OCI-LY1 (cell line): ENCODE measurements at regions not wholly inside any gene's neighbourhood (a gene's known extent, or its start where the extent isn't known, plus 50 kb on each side); places are given as distances from the start of the nearest gene placed in this dataset.

Experiments used
- H2AFZ ChIP-seq: fragments of 200-600 bp; sonication (generic), shearing (Covaris generic); 2 replicates; pipeline ENCODE4 v1.6.0; 2014; ENCODE audit warnings: antibody characterized with exemption, mild to moderate bottlenecking, low read length
- H3F3A ChIP-seq: fragments of 200-600 bp; sonication (generic), shearing (Covaris generic); 2 replicates; pipeline ENCODE4 v1.6.0; 2014; ENCODE audit warnings: mild to moderate bottlenecking, antibody characterized with exemption, low read length, moderate library complexity; ENCODE audit not compliant: insufficient read depth
- H3K27ac ChIP-seq: fragments of 200-600 bp; sonication (generic); 2 replicates; pipeline ENCODE4 v1.5.1; 2014; ENCODE audit warnings: low read length, mixed run types, mild to moderate bottlenecking, low read depth; ENCODE audit not compliant: poor library complexity, severe bottlenecking
- H3K27me3 ChIP-seq: fragments of 200-600 bp; sonication (generic); 2 replicates; pipeline ENCODE4 v1.6.0; 2014; ENCODE audit warnings: antibody characterized with exemption, mild to moderate bottlenecking, low read length, moderate library complexity; ENCODE audit not compliant: insufficient read depth
- H3K36me3 ChIP-seq: fragments of 200-600 bp; sonication (generic); 2 replicates; pipeline ENCODE4 v1.6.1; 2014; ENCODE audit warnings: mild to moderate bottlenecking, antibody characterized with exemption, low read length, moderate library complexity, mixed read lengths; ENCODE audit not compliant: insufficient read depth
- H3K4me1 ChIP-seq: fragments of 200-600 bp; sonication (generic); 2 replicates; pipeline ENCODE4 v1.5.1; 2014; ENCODE audit warnings: mild to moderate bottlenecking, low read length, moderate library complexity; ENCODE audit not compliant: insufficient read depth, severe bottlenecking
- H3K4me2 ChIP-seq: fragments of 200-600 bp; sonication (generic), shearing (Covaris generic); 2 replicates; pipeline ENCODE4 v1.6.1; 2014; ENCODE audit warnings: low read length
- H3K4me3 ChIP-seq: fragments of 200-600 bp; sonication (generic); 2 replicates; pipeline ENCODE4 v1.5.1; 2014; ENCODE audit warnings: low read length, low read depth, mild to moderate bottlenecking, mixed read lengths; ENCODE audit not compliant: poor library complexity, severe bottlenecking
- H3K79me2 ChIP-seq: fragments of 200-600 bp; shearing (Covaris generic); 2 replicates; pipeline ENCODE4 v1.6.1; 2016; ENCODE audit warnings: mixed run types, low read length, mixed read lengths; ENCODE audit not compliant: insufficient read depth
- H3K9ac ChIP-seq: fragments of 200-600 bp; sonication (generic), shearing (Covaris generic); 2 replicates; pipeline ENCODE4 v1.6.1; 2014; ENCODE audit warnings: mild to moderate bottlenecking, low read length, mixed read lengths
- H3K9me2 ChIP-seq: fragments of 200-600 bp; sonication (generic), shearing (Covaris generic); 2 replicates; pipeline ENCODE4 v1.6.1; 2014; ENCODE audit warnings: low read depth, mild to moderate bottlenecking, low read length, mixed read lengths
- H3K9me3 ChIP-seq: fragments of 200-600 bp; shearing (Covaris generic); 2 replicates; pipeline ENCODE4 v1.6.1; 2014; ENCODE audit warnings: low read length, mixed read lengths
- H4K20me1 ChIP-seq: fragments of 200-600 bp; sonication (generic), shearing (Covaris generic); 2 replicates; pipeline ENCODE4 v1.6.0; 2016; ENCODE audit warnings: mild to moderate bottlenecking, low read length; ENCODE audit not compliant: insufficient read depth
- EZH2 ChIP-seq: fragments of 200-600 bp; sonication (generic), shearing (Covaris generic); IDR thresholded peaks from 2 replicates; pipeline ENCODE4 v1.8.0; 2017; ENCODE audit warnings: borderline replicate concordance, mixed run types, mild to moderate bottlenecking, antibody characterized with exemption, low read length, moderate library complexity, mixed read lengths
- TF ChIP-seq, protein P1 (sequence below): fragments of 200-600 bp; sonication (generic), shearing (Covaris generic); IDR thresholded peaks from 2 replicates; pipeline ENCODE4 v1.5.1; 2017; ENCODE audit warnings: mild to moderate bottlenecking, antibody characterized with exemption, low read length, moderate library complexity, mixed read lengths

DNA sequence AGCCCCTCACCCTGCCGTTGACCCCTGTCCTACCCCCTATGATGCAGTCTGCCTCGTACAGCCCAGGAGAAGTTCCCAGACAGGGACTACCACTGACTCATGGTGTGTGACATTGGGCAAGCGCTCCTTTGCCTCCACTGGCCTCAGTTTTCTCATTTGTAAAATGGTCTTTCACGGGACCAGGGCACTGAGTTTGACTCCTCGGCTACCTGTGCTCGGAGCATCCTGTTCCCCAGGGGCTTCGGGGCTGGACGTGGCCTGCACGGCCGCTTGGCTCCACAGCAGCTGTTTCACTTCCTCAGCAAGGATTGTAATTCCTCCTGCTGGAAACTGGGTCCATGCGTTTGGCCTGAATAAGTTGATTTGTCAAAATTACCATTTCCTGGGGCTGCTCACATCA lies 277.3 kb downstream of the MATN1 start:
- no peak overlapping the region for H2AFZ ChIP-seq
- H4K20me1 ChIP-seq = no peaks in the 10 kb centered on the region
- H3K79me2 ChIP-seq = no peaks in the 10 kb centered on the region
- no peak overlapping the region for H3K4me2 ChIP-seq
- no peaks in the 10 kb centered on the region for H3K27me3 ChIP-seq
- H3K4me3 ChIP-seq = no peak overlapping the region
- H3F3A ChIP-seq = no peaks in the 10 kb centered on the region
- no peak overlapping the region for H3K9ac ChIP-seq
- no peaks in the 10 kb centered on the region for H3K4me1 ChIP-seq
- H3K27ac ChIP-seq = no peak overlapping the region
- no peaks in the 10 kb centered on the region for H3K9me2 ChIP-seq
- TF ChIP-seq, protein P1, sequence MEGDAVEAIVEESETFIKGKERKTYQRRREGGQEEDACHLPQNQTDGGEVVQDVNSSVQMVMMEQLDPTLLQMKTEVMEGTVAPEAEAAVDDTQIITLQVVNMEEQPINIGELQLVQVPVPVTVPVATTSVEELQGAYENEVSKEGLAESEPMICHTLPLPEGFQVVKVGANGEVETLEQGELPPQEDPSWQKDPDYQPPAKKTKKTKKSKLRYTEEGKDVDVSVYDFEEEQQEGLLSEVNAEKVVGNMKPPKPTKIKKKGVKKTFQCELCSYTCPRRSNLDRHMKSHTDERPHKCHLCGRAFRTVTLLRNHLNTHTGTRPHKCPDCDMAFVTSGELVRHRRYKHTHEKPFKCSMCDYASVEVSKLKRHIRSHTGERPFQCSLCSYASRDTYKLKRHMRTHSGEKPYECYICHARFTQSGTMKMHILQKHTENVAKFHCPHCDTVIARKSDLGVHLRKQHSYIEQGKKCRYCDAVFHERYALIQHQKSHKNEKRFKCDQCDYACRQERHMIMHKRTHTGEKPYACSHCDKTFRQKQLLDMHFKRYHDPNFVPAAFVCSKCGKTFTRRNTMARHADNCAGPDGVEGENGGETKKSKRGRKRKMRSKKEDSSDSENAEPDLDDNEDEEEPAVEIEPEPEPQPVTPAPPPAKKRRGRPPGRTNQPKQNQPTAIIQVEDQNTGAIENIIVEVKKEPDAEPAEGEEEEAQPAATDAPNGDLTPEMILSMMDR = no peak
- no peak for TF ChIP-seq EZH2
- no peaks in the 10 kb centered on the region for H3K36me3 ChIP-seq
- H3K9me3 ChIP-seq = no peaks in the 10 kb centered on the region

DNA sequence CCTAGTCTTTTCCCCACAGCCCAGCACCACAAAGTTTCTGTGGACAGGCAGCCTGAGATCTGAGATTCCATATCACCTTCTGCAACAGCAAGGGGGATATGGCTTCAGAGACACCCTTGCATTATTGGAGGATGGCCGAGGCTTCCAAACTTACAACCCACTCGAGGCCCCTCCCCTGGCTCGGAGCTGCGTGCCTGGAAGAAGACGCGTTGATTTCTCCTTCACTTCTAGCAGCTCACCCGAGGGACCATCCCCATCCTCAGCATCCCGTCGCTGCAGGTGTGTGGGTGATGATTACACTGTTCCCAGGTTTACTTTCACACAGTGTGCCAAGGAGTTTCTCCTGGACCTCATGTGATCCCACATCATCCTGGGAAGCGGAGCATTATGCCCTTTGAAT lies 277.9 kb downstream of the MATN1 start:
- Histone ChIP-seq H3K4me2 (no peak overlapping the region), H3K79me2 (no peaks in the 10 kb centered on the region), H3K9ac (no peak overlapping the region), H3K27ac (no peak overlapping the region), H3K4me1 (no peaks in the 10 kb centered on the region), H3F3A (no peaks in the 10 kb centered on the region), H3K36me3 (no peaks in the 10 kb centered on the region), H2AFZ (no peak overlapping the region), H3K9me3 (no peaks in the 10 kb centered on the region), H3K4me3 (no peak overlapping the region), H4K20me1 (no peaks in the 10 kb centered on the region), H3K27me3 (no peaks in the 10 kb centered on the region), H3K9me2 (no peaks in the 10 kb centered on the region)
- TF ChIP-seq EZH2 = no peak
- TF ChIP-seq, protein P1 = no peak

DNA sequence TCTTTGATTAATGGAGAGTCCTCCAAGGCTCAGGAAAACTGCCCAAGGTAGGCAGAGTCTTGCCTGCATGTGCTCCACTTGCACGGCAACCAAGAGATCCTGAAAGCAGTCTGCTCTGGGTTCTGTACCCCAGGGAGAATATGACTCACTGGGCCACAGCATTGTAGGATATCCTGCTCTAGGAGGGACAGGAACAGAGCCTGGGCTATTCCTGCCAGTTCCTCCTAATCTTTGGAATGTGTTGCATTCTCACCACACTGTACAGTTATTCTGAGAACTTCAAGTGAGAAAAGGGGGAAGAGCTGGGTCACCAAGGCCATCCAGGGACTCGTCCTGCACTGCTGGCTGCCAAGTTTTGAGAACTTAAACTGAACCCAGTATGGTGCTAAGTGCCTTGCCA lies 278.5 kb downstream of the MATN1 start:
- no peaks in the 10 kb centered on the region for H3F3A ChIP-seq
- H3K4me2 ChIP-seq = no peak overlapping the region
- H3K27me3 ChIP-seq = no peaks in the 10 kb centered on the region
- no peaks in the 10 kb centered on the region for H4K20me1 ChIP-seq
- H3K4me1 ChIP-seq = no peaks in the 10 kb centered on the region
- H3K27ac ChIP-seq = no peak overlapping the region
- no peak overlapping the region for H3K4me3 ChIP-seq
- no peak overlapping the region for H3K9ac ChIP-seq
- no peak for TF ChIP-seq EZH2
- TF ChIP-seq, protein P1 = no peak
- H3K9me2 ChIP-seq = no peaks in the 10 kb centered on the region
- no peaks in the 10 kb centered on the region for H3K79me2 ChIP-seq
- no peaks in the 10 kb centered on the region for H3K36me3 ChIP-seq
- H3K9me3 ChIP-seq = no peaks in the 10 kb centered on the region
- no peak overlapping the region for H2AFZ ChIP-seq
